ENCODE measurements at regions not wholly inside any gene's neighbourhood (a gene's known extent, or its start where the extent isn't known, plus 50 kb on each side); places are given as distances from the start of the nearest gene placed in this dataset.

- no peak for TF ChIP-seq EZH2 (IDR thresholded peaks at IDR 0.05; ENCODE audit: borderline replicate concordance, low read length)
- TF ChIP-seq, protein P1, sequence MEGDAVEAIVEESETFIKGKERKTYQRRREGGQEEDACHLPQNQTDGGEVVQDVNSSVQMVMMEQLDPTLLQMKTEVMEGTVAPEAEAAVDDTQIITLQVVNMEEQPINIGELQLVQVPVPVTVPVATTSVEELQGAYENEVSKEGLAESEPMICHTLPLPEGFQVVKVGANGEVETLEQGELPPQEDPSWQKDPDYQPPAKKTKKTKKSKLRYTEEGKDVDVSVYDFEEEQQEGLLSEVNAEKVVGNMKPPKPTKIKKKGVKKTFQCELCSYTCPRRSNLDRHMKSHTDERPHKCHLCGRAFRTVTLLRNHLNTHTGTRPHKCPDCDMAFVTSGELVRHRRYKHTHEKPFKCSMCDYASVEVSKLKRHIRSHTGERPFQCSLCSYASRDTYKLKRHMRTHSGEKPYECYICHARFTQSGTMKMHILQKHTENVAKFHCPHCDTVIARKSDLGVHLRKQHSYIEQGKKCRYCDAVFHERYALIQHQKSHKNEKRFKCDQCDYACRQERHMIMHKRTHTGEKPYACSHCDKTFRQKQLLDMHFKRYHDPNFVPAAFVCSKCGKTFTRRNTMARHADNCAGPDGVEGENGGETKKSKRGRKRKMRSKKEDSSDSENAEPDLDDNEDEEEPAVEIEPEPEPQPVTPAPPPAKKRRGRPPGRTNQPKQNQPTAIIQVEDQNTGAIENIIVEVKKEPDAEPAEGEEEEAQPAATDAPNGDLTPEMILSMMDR (conservative IDR thresholded peaks at IDR 0.05 in 1 of 2, IDR thresholded peaks at IDR 0.05 in 1 of 2; ENCODE audit: extremely low read depth in 1 of 2, insufficient read depth in 1 of 2, low read depth in 1 of 2, low read length in 2 of 2) = no peak
Measured at GRCh38 chr16:65833171-65833871, 533.2 kb upstream of the CDH5 start.
